ENCODE measurements at regions not wholly inside any gene's neighbourhood (a gene's known extent, or its start where the extent isn't known, plus 50 kb on each side); places are given as distances from the start of the nearest gene placed in this dataset.
A peak's percentile ranks its signal among the peaks of the same experiment; 100 is the strongest.

GRCh38 chr10:4662576-4663161 lies 163.3 kb upstream of the AKR1E2 start:
- DNase-seq (ENCODE audit: low read depth), result no peak

- no peak for DNase-seq (ENCODE audit: low read depth)
These were observed 164.3 kb upstream of the AKR1E2 start for GRCh38 chr10:4661511-4662255.

- no peak for DNase-seq (ENCODE audit: low read depth)
These were observed 167.2 kb upstream of the AKR1E2 start for GRCh38 chr10:4658777-4659176.

GRCh38 chr10:4656576-4657194 lies 169.3 kb upstream of the AKR1E2 start:
- DNase-seq (ENCODE audit: low read depth), result peak; percentile 17

- DNase-seq (ENCODE audit: low read depth), result no peak
These were observed 170.1 kb upstream of the AKR1E2 start for GRCh38 chr10:4655879-4656278.

- DNase-seq (ENCODE audit: low read depth), result no peak
These were observed 170.6 kb upstream of the AKR1E2 start for GRCh38 chr10:4655406-4655805.

GRCh38 chr10:4654496-4654895 lies 171.5 kb upstream of the AKR1E2 start:
- no peak for DNase-seq (ENCODE audit: low read depth)

- no peak for DNase-seq (ENCODE audit: low read depth)
These were observed 172.8 kb upstream of the AKR1E2 start for GRCh38 chr10:4653160-4653559.

- no peak for DNase-seq (ENCODE audit: low read depth)
These were observed 173.6 kb upstream of the AKR1E2 start for GRCh38 chr10:4652111-4653010.

GRCh38 chr10:4651404-4652037 lies 174.5 kb upstream of the AKR1E2 start:
- no peak for DNase-seq (ENCODE audit: low read depth)

- DNase-seq (ENCODE audit: low read depth), result no peak
These were observed 175.4 kb upstream of the AKR1E2 start for GRCh38 chr10:4650582-4650981.

- no peak for DNase-seq (ENCODE audit: low read depth)
These were observed 176.0 kb upstream of the AKR1E2 start for GRCh38 chr10:4649886-4650508.

GRCh38 chr10:4649471-4649870 lies 176.5 kb upstream of the AKR1E2 start:
- no peak for DNase-seq (ENCODE audit: low read depth)

GRCh38 chr10:4648999-4649398 lies 177.0 kb upstream of the AKR1E2 start:
- no peak for DNase-seq (ENCODE audit: low read depth)

GRCh38 chr10:4647109-4647785 lies 178.8 kb upstream of the AKR1E2 start:
- no peak for DNase-seq (ENCODE audit: low read depth)

- no peak for DNase-seq (ENCODE audit: low read depth)
These were observed 179.5 kb upstream of the AKR1E2 start for GRCh38 chr10:4646547-4646946.

GRCh38 chr10:4645836-4646235 lies 180.2 kb upstream of the AKR1E2 start:
- no peak for DNase-seq (ENCODE audit: low read depth)

GRCh38 chr10:4643471-4643870 lies 182.5 kb upstream of the AKR1E2 start:
- DNase-seq (ENCODE audit: low read depth), result no peak

- no peak for DNase-seq (ENCODE audit: low read depth)
These were observed 186.0 kb upstream of the AKR1E2 start for GRCh38 chr10:4639960-4640359.

- DNase-seq (ENCODE audit: low read depth), result no peak
These were observed 187.9 kb upstream of the AKR1E2 start for GRCh38 chr10:4638099-4638498.

GRCh38 chr10:4637657-4638056 lies 188.3 kb upstream of the AKR1E2 start:
- no peak for DNase-seq (ENCODE audit: low read depth)

All from activated gamma-delta T cell treated with anti-CD3 and anti-CD28 coated beads, Interleukin-2, amount 50 U/mL, for 16 hours (primary cell).